Lower leg skin (tissue), 3 donors: ENCODE measurements at regions not wholly inside any gene's neighbourhood (a gene's known extent, or its start where the extent isn't known, plus 50 kb on each side); places are given as distances from the start of the nearest gene placed in this dataset.

ENCODE experiments used
- POLR2A ChIP-seq, 2 donors: fragments of 450-650 bp; IDR thresholded peaks; one replicate each; pipeline ENCODE4 v1.6.1; 2016 to 2017; ENCODE audit warnings: antibody characterized with exemption in 2 of 2, mild to moderate bottlenecking in 1 of 2, moderate library complexity in 1 of 2
- TF ChIP-seq, protein P1 (sequence below), 3 donors: fragments of 450-650 bp; IDR thresholded peaks; one replicate each; pipeline ENCODE4 v1.5.1; 2016; ENCODE audit warnings: antibody characterized with exemption in 3 of 3, mild to moderate bottlenecking in 3 of 3, moderate library complexity in 2 of 3

- TF ChIP-seq, protein P1, sequence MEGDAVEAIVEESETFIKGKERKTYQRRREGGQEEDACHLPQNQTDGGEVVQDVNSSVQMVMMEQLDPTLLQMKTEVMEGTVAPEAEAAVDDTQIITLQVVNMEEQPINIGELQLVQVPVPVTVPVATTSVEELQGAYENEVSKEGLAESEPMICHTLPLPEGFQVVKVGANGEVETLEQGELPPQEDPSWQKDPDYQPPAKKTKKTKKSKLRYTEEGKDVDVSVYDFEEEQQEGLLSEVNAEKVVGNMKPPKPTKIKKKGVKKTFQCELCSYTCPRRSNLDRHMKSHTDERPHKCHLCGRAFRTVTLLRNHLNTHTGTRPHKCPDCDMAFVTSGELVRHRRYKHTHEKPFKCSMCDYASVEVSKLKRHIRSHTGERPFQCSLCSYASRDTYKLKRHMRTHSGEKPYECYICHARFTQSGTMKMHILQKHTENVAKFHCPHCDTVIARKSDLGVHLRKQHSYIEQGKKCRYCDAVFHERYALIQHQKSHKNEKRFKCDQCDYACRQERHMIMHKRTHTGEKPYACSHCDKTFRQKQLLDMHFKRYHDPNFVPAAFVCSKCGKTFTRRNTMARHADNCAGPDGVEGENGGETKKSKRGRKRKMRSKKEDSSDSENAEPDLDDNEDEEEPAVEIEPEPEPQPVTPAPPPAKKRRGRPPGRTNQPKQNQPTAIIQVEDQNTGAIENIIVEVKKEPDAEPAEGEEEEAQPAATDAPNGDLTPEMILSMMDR (IDR thresholded peaks at IDR 0.05): no peak
- no peak for TF ChIP-seq POLR2A (IDR thresholded peaks at IDR 0.05)
These were observed 135.2 kb downstream of the PTPRS start for GRCh38 chr19:5205381-5205780.
